NCI-H146 (cell line): ENCODE measurements at regions not wholly inside any gene's neighbourhood (a gene's known extent, or its start where the extent isn't known, plus 50 kb on each side); places are given as distances from the start of the nearest gene placed in this dataset.

ENCODE experiments used
- DNase-seq: peaks from one replicate; lab custom pipeline; 2025; lab: John Stamatoyannopoulos, UW

DNA sequence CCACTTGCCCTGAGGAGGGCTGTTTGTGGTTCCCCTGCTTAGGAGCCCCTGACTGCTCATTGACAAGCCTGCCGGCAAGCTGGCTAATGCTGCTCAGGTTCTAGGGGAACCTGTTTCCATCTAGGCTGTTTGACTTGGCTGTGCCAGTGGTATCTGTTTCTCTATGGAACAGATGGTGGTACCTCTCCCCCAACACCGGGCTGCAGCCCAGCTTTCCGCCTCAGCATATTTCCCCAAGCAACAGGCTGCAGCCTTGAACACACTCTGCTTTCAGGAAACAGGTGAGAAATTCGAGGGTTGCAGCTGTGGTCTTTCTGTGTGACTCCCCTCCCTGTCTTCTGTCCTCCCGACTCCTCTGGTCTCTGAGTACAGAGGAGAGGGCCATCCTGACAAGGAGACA lies 132.3 kb downstream of the TMEM132E start:
- no peak for DNase-seq

GRCh38 chr17:34710226-34710625 lies 130.8 kb downstream of the TMEM132E start:
- DNase-seq: no peak

GRCh38 chr17:34709158-34709754 lies 129.9 kb downstream of the TMEM132E start:
- DNase-seq: no peak

DNA sequence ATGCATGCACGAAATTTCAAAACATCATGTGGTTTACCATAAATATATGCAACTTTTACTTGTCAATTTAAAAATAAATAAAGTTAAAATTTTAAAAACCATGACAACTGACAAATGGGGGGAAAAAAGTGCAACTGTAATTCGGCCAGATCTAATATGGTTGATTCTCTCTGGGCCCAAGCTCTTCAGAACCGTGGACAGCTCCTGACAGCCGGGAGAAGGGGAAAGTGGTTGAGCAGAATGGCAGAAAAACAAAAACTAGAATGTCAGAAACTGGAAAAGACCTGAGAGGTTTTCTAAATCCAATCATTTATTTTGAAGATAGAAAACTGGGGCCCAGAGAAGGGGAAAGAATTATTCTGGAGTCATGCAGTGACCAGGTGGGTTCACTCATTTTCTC lies 126.6 kb downstream of the TMEM132E start:
- no peak for DNase-seq

DNA sequence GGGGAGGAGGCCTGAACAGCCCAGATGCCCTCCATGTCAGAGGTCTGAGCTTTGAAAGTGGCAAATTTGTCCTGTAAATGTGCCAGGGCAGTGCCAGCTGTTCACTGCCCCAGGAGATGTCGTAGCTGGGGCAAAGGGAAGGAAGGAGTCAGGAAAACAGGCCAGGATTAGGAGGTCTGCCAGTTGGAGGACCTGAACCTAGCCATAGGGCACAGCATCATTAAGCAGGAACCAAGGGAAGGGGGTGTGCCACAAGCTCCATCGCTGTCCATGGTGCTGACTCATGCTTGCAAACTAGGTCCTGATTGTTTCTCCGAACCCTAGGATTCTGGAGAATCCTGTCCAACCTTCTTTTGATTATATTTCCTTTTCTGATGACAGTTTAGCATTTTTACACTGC lies 124.2 kb downstream of the TMEM132E start:
- no peak for DNase-seq

- DNase-seq: no peak
Measured at GRCh38 chr17:34699181-34699580, 119.8 kb downstream of the TMEM132E start.

DNA sequence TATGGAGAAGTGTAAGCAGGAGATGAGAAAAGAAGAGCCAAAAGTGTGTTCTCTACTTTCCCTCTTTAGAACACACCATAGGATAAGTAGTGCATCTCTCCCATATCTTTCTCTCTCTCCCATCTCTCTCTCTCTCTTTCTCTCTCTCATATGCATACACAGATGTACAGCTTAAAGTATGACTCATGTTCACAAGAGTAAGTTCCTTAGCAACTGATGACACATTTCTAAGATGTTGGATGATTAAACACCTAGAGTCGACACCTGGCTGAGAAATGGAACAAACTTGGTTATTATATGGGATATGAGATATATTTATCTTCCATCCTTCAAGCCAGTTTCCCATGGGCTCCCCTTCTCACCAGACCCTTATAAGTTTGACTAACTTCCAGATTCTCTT lies 113.5 kb downstream of the TMEM132E start:
- no peak for DNase-seq
